ENCODE measurements at regions not wholly inside any gene's neighbourhood (a gene's known extent, or its start where the extent isn't known, plus 50 kb on each side); places are given as distances from the start of the nearest gene placed in this dataset.

DNA sequence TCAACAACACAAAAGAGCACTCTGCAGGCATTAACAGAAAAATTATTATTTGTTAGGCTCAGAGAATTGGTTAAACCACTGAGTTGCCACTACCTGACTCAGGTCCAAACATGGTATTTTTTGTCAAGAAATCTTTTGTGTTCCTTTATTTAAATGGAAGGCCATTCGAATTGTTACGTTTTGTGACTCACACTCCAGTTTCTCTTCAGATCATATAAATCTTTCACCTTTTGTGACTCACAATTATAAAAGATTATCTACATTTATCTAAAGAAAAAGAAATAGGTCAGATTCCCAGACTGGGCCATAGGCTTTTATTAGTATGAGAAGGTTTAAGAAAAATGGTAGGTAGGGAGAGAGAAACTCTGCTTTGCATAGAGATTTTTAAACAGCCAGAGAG, 669.8 kb downstream of the GALC start:
- TF ChIP-seq EZH2 (IDR thresholded peaks at IDR 0.05; ENCODE audit: borderline replicate concordance), result no peak
- TF ChIP-seq, protein P1, sequence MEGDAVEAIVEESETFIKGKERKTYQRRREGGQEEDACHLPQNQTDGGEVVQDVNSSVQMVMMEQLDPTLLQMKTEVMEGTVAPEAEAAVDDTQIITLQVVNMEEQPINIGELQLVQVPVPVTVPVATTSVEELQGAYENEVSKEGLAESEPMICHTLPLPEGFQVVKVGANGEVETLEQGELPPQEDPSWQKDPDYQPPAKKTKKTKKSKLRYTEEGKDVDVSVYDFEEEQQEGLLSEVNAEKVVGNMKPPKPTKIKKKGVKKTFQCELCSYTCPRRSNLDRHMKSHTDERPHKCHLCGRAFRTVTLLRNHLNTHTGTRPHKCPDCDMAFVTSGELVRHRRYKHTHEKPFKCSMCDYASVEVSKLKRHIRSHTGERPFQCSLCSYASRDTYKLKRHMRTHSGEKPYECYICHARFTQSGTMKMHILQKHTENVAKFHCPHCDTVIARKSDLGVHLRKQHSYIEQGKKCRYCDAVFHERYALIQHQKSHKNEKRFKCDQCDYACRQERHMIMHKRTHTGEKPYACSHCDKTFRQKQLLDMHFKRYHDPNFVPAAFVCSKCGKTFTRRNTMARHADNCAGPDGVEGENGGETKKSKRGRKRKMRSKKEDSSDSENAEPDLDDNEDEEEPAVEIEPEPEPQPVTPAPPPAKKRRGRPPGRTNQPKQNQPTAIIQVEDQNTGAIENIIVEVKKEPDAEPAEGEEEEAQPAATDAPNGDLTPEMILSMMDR (IDR thresholded peaks at IDR 0.05; ENCODE audit: poor library complexity), result no peak

Measured in hepatocyte (in vitro differentiated cells).